Epithelial cell of prostate (primary cell): ENCODE measurements at regions not wholly inside any gene's neighbourhood (a gene's known extent, or its start where the extent isn't known, plus 50 kb on each side); places are given as distances from the start of the nearest gene placed in this dataset.
"Not testable (repeated sequence)": the region's sequence is repeated elsewhere in the genome, so short reads cannot be mapped to it uniquely, and the experiment has no call there.

ENCODE experiments used
- DNase-seq: peaks from one replicate; pipeline ENCODE4 v3.0.0-alpha.2; 2011; ENCODE audit warnings: low read depth, low spot score
- H3K27ac ChIP-seq: fragments of 450-650 bp; 2 replicates; pipeline ENCODE4 v1.5.1; 2017; ENCODE audit warnings: mild to moderate bottlenecking

GRCh38 chr12:5294274-5295070 is 137.4 kb upstream of the NTF3 start:
- H3K27ac ChIP-seq = peak overlapping the region; percentile 16
- no peak for DNase-seq

GRCh38 chr12:5295151-5295550 is 136.8 kb upstream of the NTF3 start:
- DNase-seq = no peak
- peak overlapping the region; percentile 16 for H3K27ac ChIP-seq

GRCh38 chr12:5295996-5296395 is 135.9 kb upstream of the NTF3 start:
- no peak for DNase-seq
- H3K27ac ChIP-seq = no peak overlapping the region

- no peak for DNase-seq
- H3K27ac ChIP-seq = no peak overlapping the region
Measured at GRCh38 chr12:5301539-5301938, 130.4 kb upstream of the NTF3 start.

GRCh38 chr12:5305425-5305824 is 126.5 kb upstream of the NTF3 start:
- no peak for DNase-seq
- H3K27ac ChIP-seq = no peak overlapping the region

GRCh38 chr12:5305886-5306545 is 125.9 kb upstream of the NTF3 start:
- no peak overlapping the region for H3K27ac ChIP-seq
- DNase-seq = no peak

- H3K27ac ChIP-seq = no peak overlapping the region
- no peak for DNase-seq
Measured at GRCh38 chr12:5307065-5307464, 124.8 kb upstream of the NTF3 start.

GRCh38 chr12:5308216-5308615 is 123.7 kb upstream of the NTF3 start:
- H3K27ac ChIP-seq = no peak overlapping the region
- no peak for DNase-seq

- no peak overlapping the region for H3K27ac ChIP-seq
- no peak for DNase-seq
Measured at GRCh38 chr12:5308996-5309395, 122.9 kb upstream of the NTF3 start.

- no peak for DNase-seq
- H3K27ac ChIP-seq = no peak overlapping the region
Measured at GRCh38 chr12:5309654-5310053, 122.3 kb upstream of the NTF3 start.

GRCh38 chr12:5310151-5310550 is 121.8 kb upstream of the NTF3 start:
- DNase-seq = no peak
- H3K27ac ChIP-seq = no peak overlapping the region

- DNase-seq = no peak
- no peak overlapping the region for H3K27ac ChIP-seq
Measured at GRCh38 chr12:5317556-5317955, 114.4 kb upstream of the NTF3 start.

GRCh38 chr12:5318874-5319273 is 113.0 kb upstream of the NTF3 start:
- peak overlapping the region; percentile 61 for H3K27ac ChIP-seq
- peak; percentile 78 for DNase-seq

- no peak for DNase-seq
- no peak overlapping the region for H3K27ac ChIP-seq
Measured at GRCh38 chr12:5328669-5329517, 103.0 kb upstream of the NTF3 start.

- H3K27ac ChIP-seq = no peak overlapping the region
- no peak for DNase-seq
Measured at GRCh38 chr12:5332551-5332950, 99.4 kb upstream of the NTF3 start.

- no peak overlapping the region for H3K27ac ChIP-seq
- DNase-seq = no peak
Measured at GRCh38 chr12:5333096-5333495, 98.8 kb upstream of the NTF3 start.

GRCh38 chr12:5335069-5335468 is 96.8 kb upstream of the NTF3 start:
- H3K27ac ChIP-seq = no peak overlapping the region
- DNase-seq = peak; percentile 34

GRCh38 chr12:5341086-5341485 is 90.8 kb upstream of the NTF3 start:
- not testable (repeated sequence) for H3K27ac ChIP-seq, DNase-seq

GRCh38 chr12:5343711-5344110 is 88.2 kb upstream of the NTF3 start:
- H3K27ac ChIP-seq = no peak overlapping the region
- DNase-seq = no peak

GRCh38 chr12:5344131-5344530 is 87.8 kb upstream of the NTF3 start:
- H3K27ac ChIP-seq = no peak overlapping the region
- no peak for DNase-seq

GRCh38 chr12:5345534-5345933 is 86.4 kb upstream of the NTF3 start:
- no peak overlapping the region for H3K27ac ChIP-seq
- no peak for DNase-seq
